ENCODE measurements at regions not wholly inside any gene's neighbourhood (a gene's known extent, or its start where the extent isn't known, plus 50 kb on each side); places are given as distances from the start of the nearest gene placed in this dataset.

GRCh38 chr10:120799849-120800248 lies 51.3 kb upstream of the WDR11 start:
- Histone ChIP-seq H3K4me2 (ENCODE audit: low read depth, low read length) (no peak overlapping the region), H3K4me1 (ENCODE audit: low read length) (no peaks in the 10 kb centered on the region), H3K4me3 (ENCODE audit: low read length) (no peak overlapping the region), H3K27ac (ENCODE audit: low read length) (no peak overlapping the region), H3K27me3 (replicated peaks; ENCODE audit: insufficient read depth, low read length) (no peaks in the 10 kb centered on the region), H3K36me3 (replicated peaks; ENCODE audit: insufficient read depth, low read length) (no peaks in the 10 kb centered on the region), H3F3A (ENCODE audit: insufficient read depth, low read length) (no peaks in the 10 kb centered on the region), H4K20me1 (ENCODE audit: insufficient read depth, low read length) (no peaks in the 10 kb centered on the region), H2AFZ (ENCODE audit: low read length) (no peak overlapping the region), H3K9me3 (replicated peaks; ENCODE audit: insufficient read depth, low read length) (no peaks in the 10 kb centered on the region), H3K79me2 (ENCODE audit: low read length) (no peaks in the 10 kb centered on the region), H3K9me2 (replicated peaks; ENCODE audit: insufficient read depth, low read length) (no peaks in the 10 kb centered on the region), H3K9ac (ENCODE audit: low read length) (no peak overlapping the region)
- DNase-seq: no peak
- TF ChIP-seq EZH2phosphoT487 (IDR thresholded peaks at IDR 0.05; ENCODE audit: low read length) (no peak), CTCF (IDR thresholded peaks at IDR 0.05; ENCODE audit: low read length) (no peak), EZH2 (optimal IDR thresholded peaks at IDR 0.05; ENCODE audit: low read depth, low read length) (no peak)

GRCh38 chr10:120800528-120801323 lies 50.4 kb upstream of the WDR11 start:
- Histone ChIP-seq H3K27ac (ENCODE audit: low read length) (no peak overlapping the region), H3K9ac (ENCODE audit: low read length) (no peak overlapping the region), H3K36me3 (replicated peaks; ENCODE audit: insufficient read depth, low read length) (no peaks in the 10 kb centered on the region), H2AFZ (ENCODE audit: low read length) (no peak overlapping the region), H4K20me1 (ENCODE audit: insufficient read depth, low read length) (no peaks in the 10 kb centered on the region), H3K9me3 (replicated peaks; ENCODE audit: insufficient read depth, low read length) (no peaks in the 10 kb centered on the region), H3K9me2 (replicated peaks; ENCODE audit: insufficient read depth, low read length) (no peaks in the 10 kb centered on the region), H3K4me3 (ENCODE audit: low read length) (no peak overlapping the region), H3F3A (ENCODE audit: insufficient read depth, low read length) (no peaks in the 10 kb centered on the region), H3K79me2 (ENCODE audit: low read length) (no peaks in the 10 kb centered on the region), H3K4me1 (ENCODE audit: low read length) (no peaks in the 10 kb centered on the region), H3K4me2 (ENCODE audit: low read depth, low read length) (no peak overlapping the region), H3K27me3 (replicated peaks; ENCODE audit: insufficient read depth, low read length) (no peaks in the 10 kb centered on the region)
- TF ChIP-seq CTCF (IDR thresholded peaks at IDR 0.05; ENCODE audit: low read length): no peak
- TF ChIP-seq EZH2phosphoT487 (IDR thresholded peaks at IDR 0.05; ENCODE audit: low read length): no peak
- no peak for TF ChIP-seq EZH2 (optimal IDR thresholded peaks at IDR 0.05; ENCODE audit: low read depth, low read length)
- DNase-seq: no peak
